HK-2 (cell line): ENCODE measurements at regions not wholly inside any gene's neighbourhood (a gene's known extent, or its start where the extent isn't known, plus 50 kb on each side); places are given as distances from the start of the nearest gene placed in this dataset.

Experiments
- DNase-seq: peaks from one replicate; pipeline ENCODE4 v3.0.0-alpha.2; 2018; ENCODE audit not compliant: unreplicated experiment

DNA sequence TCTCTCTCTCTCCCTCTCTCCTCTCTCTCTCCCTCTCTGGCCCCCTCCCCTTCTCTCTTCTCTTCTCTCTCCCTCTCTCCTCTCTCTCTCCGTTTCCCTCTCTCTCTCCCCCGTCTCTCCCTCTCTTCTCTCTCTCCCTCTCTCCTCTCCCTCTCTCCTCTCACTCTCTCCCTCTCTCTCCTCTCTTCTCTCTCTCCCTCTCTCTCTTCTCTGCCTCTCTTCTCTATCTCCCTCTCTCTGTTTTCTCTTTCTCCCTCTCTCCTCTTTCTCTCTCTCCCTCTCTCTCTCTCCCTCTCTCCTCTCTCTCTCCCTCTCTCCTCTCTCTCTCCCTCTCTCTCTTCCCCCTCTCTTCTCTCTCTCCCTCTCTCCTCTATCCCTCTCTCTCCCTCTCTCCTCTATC, 98.3 kb upstream of the FGF3 start:
- DNase-seq = no peak

GRCh38 chr11:69918231-69918937, 99.2 kb upstream of the FGF3 start:
- DNase-seq = no peak

DNA sequence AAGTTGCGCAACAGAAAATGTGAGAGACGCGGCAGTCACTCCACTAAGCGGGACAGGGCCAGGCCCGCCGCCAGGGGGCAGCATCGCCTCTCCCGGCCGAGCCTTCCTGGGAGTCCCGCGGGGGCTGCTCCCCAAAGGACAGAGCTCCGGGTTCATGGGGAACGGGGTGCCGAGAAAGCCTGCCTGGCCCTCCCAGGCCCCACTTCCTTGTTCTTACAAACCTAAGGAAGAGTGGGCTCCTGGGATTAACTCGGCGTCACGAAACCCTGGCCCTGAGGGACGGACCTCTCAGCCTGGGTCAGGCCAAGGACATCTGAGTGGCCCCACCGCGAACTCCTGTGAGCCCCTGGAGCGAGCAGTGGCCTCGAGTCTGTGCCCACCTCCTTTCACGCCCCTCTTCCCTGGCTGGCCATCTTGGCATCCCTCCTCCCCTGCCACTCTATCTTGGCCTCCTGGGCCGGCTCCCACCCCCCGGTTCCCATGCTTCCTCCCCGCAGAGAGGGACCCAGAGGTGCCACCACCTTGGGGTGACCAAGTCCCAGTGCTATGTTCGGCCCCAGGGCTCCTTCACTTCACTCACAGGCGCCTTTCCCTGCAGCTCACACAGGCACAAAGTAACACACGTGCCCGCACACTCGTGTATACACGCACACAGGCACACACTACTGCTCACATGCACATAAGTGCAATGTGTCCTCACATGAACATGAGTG, 99.9 kb upstream of the FGF3 start:
- peak; percentile 56 for DNase-seq

DNA sequence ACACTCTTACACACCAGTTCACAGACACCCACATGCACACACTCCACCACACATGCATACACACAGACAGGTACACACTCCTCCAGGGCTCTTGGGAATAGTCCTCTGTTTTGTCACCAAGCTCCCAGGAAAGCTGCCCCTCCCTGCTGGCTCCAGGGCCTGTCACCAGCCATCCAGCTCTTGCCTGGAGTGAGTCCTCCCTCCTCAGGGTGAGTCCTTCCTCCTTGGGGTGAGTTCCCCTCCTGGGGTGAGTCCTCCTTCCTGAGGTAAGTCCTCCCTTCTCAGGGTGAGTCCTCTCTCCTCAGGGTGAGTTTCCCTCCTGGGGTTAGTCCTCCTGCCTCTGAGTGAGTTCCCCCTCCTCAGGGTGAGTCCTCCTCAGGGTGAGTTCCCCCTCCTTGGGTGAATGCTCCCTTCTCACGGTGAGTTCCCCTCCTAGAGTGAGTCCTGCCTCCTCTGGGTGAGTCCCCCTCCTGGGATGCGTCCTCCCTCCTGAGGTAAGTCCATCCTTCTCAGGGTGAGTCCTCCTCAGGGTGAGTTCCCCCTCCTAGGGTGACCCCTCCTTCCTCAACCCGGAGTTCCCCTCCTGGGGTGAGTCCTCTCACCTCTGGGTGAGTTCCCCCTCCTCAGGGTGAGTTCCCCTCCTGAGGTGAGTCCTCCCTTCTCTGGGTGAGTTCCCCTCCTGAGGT, 100.6 kb upstream of the FGF3 start:
- DNase-seq = no peak

DNA sequence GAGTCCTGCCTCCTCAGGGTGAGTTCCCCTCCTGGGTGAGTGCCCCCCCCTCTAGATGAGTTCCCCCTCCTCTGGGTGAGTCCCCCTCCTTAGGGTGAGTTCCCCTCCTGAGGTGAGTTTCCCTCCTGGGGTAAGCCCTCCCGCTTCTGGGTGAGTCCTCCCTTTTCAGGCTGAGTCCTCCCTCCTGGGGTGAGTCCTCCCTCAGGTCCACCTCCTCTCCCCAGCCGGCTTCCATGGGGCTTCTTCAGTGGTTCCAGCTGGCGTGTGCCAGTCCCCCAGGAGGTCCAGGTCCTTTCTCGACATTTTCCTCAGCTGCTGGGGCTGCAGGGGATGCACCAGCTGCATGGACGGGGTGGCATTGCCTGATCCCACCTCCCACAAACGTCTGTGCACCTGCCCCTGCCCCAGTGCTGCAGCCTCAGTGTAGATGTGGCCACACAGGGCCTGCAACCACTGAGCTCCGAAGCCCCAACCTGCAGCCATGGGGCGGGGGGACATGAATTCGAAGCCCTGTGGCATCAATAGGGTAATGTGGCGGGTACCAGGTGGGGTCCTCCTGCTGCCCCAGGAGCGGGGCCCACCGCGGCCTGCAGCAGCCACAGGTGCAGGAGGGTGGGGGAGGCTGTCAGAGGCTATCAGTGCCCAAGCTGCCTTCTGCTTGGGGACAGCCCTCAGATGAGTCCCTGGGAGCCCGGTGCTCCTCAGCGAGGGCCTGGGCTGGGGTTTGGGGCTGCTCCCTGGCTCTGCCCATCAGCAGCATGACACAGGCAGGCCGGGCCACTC, 101.3 kb upstream of the FGF3 start:
- DNase-seq = no peak

- DNase-seq = no peak
Observed at GRCh38 chr11:69921128-69922014, 102.2 kb upstream of the FGF3 start.

- no peak for DNase-seq
Observed at GRCh38 chr11:69922015-69922595, 102.9 kb upstream of the FGF3 start.

- no peak for DNase-seq
Observed at GRCh38 chr11:69922596-69923111, 103.4 kb upstream of the FGF3 start.

- DNase-seq = no peak
Observed at GRCh38 chr11:69923196-69923595, 104.0 kb upstream of the FGF3 start.

DNA sequence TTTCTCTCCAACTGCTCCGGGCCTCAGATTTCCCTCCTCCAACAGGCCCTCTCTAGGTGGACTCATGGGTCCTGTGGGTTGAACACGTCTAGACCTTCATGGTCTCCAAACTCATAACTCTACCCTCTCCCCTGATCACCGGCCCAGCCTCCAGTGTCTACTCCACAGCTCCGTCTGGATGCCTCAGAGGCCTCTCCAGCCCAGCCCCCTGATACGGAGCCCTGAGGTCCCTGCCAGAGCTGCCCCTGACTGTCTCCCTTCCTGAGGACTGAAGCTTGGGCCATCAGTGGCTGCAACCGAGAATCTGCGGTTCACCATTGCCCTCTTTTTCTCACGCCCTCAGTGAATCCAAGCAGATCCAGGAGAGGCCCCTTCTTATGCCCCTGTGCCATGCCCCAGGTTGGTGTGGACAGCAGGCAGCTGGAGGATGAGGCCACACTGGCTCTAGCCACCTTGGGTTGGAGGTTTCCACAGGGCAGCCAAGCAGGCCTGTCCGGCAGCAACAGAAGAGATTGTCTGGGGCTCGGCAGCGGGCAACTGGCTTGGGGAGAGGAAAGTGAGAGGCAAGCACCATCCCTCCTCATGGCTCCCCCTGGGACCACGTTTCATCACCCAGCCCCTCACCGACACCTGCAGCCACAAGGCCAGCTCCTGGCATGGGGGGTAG, 104.6 kb upstream of the FGF3 start:
- no peak for DNase-seq

DNA sequence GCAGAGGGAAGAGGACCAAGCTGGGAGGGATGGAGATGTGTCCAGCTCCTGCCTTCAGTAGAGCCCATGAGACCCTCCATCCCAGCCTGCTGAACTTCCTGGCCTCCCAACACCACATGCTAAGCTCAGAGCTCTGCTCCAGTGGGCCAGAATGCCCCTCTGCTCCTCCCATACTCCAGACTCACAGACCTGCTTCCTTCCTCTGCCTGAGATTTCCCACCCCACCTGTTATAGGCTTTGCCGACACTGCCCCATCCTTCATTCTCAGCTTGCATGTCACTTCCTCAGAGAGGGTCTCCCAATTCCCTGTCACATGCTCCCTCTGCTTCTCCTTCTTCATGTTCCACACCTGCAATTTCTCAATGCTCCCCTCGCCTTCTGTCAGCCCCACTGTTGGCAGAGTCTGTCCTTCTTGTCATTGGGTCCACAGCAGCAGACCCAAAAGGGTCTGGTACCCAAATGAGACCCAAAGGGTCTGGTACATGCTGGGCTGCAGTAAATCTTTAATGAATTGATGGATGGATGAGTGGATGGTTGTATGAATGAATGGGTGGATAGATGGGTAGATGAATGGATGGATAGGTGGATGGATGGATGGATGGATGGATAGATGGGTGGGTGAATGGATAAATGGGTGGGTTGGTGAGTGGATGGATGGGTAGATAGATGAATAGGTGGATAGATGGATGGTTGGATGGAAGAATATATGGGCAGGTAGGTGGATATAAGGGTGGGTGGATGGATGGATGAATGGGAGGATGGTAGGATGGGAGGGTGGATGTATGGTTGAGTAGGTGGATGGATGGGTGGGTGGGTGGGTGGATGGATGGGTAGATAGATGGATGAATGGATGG, 105.3 kb upstream of the FGF3 start:
- DNase-seq = no peak

GRCh38 chr11:69925366-69926196, 106.4 kb upstream of the FGF3 start:
- DNase-seq = no peak

GRCh38 chr11:69926376-69927050, 107.3 kb upstream of the FGF3 start:
- no peak for DNase-seq

DNA sequence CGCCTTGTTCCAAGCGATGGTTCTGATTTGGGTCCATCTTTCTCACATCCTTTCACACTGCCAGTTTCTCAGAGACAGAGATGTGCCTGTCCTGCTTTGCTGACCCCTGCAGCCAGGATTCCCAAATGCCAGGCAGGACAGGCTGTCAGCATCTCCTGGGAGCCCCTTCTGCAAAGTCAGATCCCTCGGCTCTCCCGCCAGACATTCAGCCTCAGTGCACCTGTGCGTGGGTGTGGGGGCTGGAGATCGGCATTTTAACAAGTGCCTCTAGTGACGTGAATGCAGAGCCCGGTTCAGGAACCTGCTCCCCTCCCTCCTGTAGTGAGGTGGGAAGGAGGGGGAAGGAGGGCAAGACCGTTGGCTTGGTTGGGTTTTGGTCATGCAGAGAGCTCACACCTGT, 108.9 kb upstream of the FGF3 start:
- no peak for DNase-seq

GRCh38 chr11:69928975-69929374, 109.8 kb upstream of the FGF3 start:
- DNase-seq = no peak

- DNase-seq = no peak
Observed at GRCh38 chr11:69930081-69931059, 111.2 kb upstream of the FGF3 start.
